Coronary artery (tissue), 2 donors: ENCODE measurements at regions not wholly inside any gene's neighbourhood (a gene's known extent, or its start where the extent isn't known, plus 50 kb on each side); places are given as distances from the start of the nearest gene placed in this dataset.

ENCODE experiments used
- DNase-seq: peaks from one replicate; pipeline ENCODE4 v3.0.0-alpha.2; 2017; ENCODE audit warnings: low spot score
- H3K27ac ChIP-seq, 2 donors: fragments of 200-600 bp; sonication (generic); one replicate each; pipeline ENCODE4 v1.5.1; 2016 to 2019
- H3K4me3 ChIP-seq: fragments of 200-600 bp; sonication (generic); 2 replicates; pipeline ENCODE4 v1.5.1; 2016; ENCODE audit warnings: mild to moderate bottlenecking, moderate library complexity
- TF ChIP-seq, protein P1 (sequence below): fragments of 200-600 bp; sonication (generic); IDR thresholded peaks from one replicate; pipeline ENCODE4 v1.5.1; 2019; ENCODE audit warnings: antibody characterized with exemption

DNA sequence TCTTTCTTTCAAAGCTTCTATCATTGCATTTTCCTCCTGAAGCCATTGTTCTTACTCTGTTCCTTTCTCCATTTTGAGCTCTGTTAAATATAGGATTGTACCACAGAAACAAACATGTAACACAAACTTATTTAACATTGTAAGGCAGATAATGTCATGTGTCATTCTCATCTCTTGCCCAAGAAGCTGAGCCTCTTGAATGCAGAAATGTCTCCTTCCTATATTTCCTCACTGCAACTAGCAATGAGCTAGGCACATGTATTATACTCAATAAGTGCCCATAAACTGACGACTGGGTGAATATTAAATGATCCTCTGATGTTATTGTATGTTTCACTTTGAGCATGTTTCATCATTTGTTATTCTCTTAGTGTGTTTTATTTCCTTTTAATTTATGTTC, 56.7 kb upstream of the SLC7A11 start:
- Histone ChIP-seq H3K4me3 (no peak overlapping the region), H3K27ac (no peak overlapping the region)
- TF ChIP-seq, protein P1, sequence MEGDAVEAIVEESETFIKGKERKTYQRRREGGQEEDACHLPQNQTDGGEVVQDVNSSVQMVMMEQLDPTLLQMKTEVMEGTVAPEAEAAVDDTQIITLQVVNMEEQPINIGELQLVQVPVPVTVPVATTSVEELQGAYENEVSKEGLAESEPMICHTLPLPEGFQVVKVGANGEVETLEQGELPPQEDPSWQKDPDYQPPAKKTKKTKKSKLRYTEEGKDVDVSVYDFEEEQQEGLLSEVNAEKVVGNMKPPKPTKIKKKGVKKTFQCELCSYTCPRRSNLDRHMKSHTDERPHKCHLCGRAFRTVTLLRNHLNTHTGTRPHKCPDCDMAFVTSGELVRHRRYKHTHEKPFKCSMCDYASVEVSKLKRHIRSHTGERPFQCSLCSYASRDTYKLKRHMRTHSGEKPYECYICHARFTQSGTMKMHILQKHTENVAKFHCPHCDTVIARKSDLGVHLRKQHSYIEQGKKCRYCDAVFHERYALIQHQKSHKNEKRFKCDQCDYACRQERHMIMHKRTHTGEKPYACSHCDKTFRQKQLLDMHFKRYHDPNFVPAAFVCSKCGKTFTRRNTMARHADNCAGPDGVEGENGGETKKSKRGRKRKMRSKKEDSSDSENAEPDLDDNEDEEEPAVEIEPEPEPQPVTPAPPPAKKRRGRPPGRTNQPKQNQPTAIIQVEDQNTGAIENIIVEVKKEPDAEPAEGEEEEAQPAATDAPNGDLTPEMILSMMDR = no peak
- DNase-seq = no peak

DNA sequence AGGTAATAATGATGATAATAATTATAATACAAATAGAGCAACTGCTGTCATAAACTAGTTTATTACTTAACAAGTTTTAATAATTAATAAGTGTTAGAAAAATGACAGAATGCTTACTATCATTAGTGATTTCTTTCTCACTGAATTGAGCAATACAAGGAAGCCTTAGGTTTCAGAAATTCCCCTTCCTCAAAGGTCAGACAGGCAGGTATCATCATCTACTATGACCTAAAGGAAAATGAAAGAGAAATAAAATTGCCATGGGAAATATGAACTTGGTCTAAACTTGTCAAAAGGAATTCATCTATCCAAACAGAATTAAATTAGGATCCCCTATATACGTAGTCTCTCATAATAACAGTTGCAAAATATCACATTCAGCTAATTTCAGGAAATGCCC, 56.3 kb upstream of the SLC7A11 start:
- no peak overlapping the region for H3K27ac ChIP-seq
- H3K4me3 ChIP-seq = no peak overlapping the region
- TF ChIP-seq, protein P1 = no peak
- no peak for DNase-seq

DNA sequence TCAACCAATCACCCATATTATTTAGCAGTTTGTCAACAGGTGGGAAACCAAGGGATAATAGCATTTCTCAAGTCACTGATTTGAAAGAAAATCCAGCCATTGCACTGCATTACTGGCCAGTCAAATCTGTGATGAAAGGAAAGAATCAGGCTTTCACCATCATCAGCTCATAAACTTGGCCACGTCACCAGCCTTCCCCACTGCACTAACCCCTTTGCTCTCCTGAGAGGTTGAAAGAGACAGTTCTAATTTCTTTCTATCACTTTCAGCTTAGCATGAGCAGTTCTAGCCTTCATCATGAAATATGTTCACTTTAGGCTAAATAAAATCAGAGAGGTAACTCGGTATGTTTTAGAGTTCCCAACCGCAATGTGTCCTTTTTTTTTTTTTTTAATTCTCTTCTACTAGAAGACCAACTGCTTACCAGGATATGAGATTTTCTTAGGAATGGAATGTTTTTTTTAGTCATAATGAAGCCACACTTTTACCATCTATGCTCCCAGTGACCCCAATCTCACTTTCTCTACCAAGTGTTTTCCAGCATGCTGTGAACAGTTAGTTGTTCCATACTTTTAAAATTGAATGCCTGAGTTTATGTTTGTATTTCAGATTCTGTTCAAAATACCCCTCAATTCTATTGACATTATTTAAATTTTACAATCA, 55.7 kb upstream of the SLC7A11 start:
- DNase-seq = no peak
- Histone ChIP-seq H3K4me3 (no peak overlapping the region), H3K27ac (no peak overlapping the region)
- TF ChIP-seq, protein P1 = no peak

DNA sequence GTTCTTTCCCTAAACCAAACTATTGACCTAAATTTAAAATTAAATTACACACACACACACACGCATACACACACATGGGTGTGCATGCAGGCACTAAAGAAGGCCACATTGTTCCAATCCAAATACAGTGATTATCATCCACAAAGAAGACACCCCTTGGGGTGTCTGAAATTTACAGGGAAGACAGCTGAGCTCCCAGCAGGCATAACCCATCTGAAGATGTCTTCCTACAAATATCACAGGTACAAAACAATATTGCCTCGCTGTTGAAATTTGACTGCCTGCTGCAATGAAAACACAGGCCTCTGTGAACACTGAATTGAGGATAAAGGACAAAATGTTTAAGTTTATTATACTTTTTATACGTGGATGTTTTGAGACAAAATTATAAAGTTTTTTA, 50.2 kb upstream of the SLC7A11 start:
- Histone ChIP-seq H3K4me3 (no peak overlapping the region), H3K27ac (no peak overlapping the region)
- TF ChIP-seq, protein P1 = no peak
- DNase-seq = no peak
